Prostate gland (tissue), 2 donors: ENCODE measurements at regions not wholly inside any gene's neighbourhood (a gene's known extent, or its start where the extent isn't known, plus 50 kb on each side); places are given as distances from the start of the nearest gene placed in this dataset.

ENCODE experiments used
- DNase-seq: peaks from one replicate; pipeline ENCODE4 v3.0.0-alpha.2; 2019; ENCODE audit warnings: low spot score
- H3K27ac ChIP-seq, 2 donors: fragments of 200-600 bp; sonication (generic); 2 replicates each; pipeline ENCODE4 v1.5.1; 2017 to 2019
- H3K27me3 ChIP-seq: fragments of 200-600 bp; sonication (generic); replicated peaks from 2 replicates; pipeline ENCODE4 v1.5.1; 2019; ENCODE audit not compliant: insufficient read depth
- H3K36me3 ChIP-seq, 2 donors: fragments of 200-600 bp; sonication (generic); 1 replicate in 1 of 2; 2 replicates in 1 of 2; pipeline versions ENCODE4 v1.5.1 to v1.8.1; 2017 to 2019
- H3K4me1 ChIP-seq: fragments of 200-600 bp; sonication (generic); replicated peaks from 2 replicates; pipeline ENCODE4 v1.5.1; 2019
- H3K4me3 ChIP-seq, 2 donors: fragments of 200-600 bp; sonication (generic); 2 replicates each; pipeline ENCODE4 v1.5.1; 2017 to 2019
- H3K9me3 ChIP-seq: fragments of 200-600 bp; sonication (generic); 2 replicates; pipeline ENCODE4 v1.5.1; 2017
- CTCF ChIP-seq, 4 experiments: fragments of 200-600 bp in 2 of 4; fragments of 450-650 bp in 2 of 4; sonication (generic) in 2 of 4; IDR thresholded peaks; 1 replicate in 3 of 4; 2 replicates in 1 of 4; pipeline ENCODE4 v1.5.1; 2016 to 2019; ENCODE audit warnings: antibody characterized with exemption in 4 of 4, mild to moderate bottlenecking in 2 of 4, moderate library complexity in 2 of 4
- POLR2A ChIP-seq: fragments of 450-650 bp; IDR thresholded peaks from one replicate; pipeline ENCODE4 v1.6.1; 2016; ENCODE audit warnings: antibody characterized with exemption, mild to moderate bottlenecking
- POLR2AphosphoS5 ChIP-seq: sonication (generic); formaldehyde crosslinking; IDR thresholded peaks from one replicate; pipeline ENCODE4 v1.6.1; 2017; ENCODE audit warnings: antibody characterized with exemption
- WGBS: methylation state at CpG from one replicate; pipeline ENCODE4 v1.1.5; 2018; 5-methylcytosine and 5-hydroxymethylcytosine counted together
- intact Hi-C: fragments of 100-400 bp; cut with DNase I; formaldehyde crosslinking; loops from one replicate; pipeline ENCODE4 v1.14.2; 2022

GRCh38 chr7:42414941-42415505, 178.0 kb upstream of the GLI3 start:
- intact Hi-C loops: no loop called here
- H3K9me3 ChIP-seq: no peaks in the 10 kb centered on the region
- H3K27me3 ChIP-seq: no peaks in the 10 kb centered on the region
- TF ChIP-seq POLR2AphosphoS5: no peak
- TF ChIP-seq POLR2A: no peak
- TF ChIP-seq CTCF (IDR thresholded peaks at IDR 0.05): no peak
- WGBS: 40% methylated on average over 4 of the region's 4 CpGs
- no peak for DNase-seq
- no peaks in the 10 kb centered on the region for H3K4me1 ChIP-seq
- no peak overlapping the region for H3K4me3 ChIP-seq
- no peak overlapping the region for H3K27ac ChIP-seq
- H3K36me3 ChIP-seq: no peaks in the 10 kb centered on the region

GRCh38 chr7:42414028-42414427, 177.0 kb upstream of the GLI3 start:
- no peak for DNase-seq
- Histone ChIP-seq H3K4me3 (no peak overlapping the region), H3K4me1 (no peaks in the 10 kb centered on the region), H3K36me3 (no peaks in the 10 kb centered on the region), H3K27me3 (no peaks in the 10 kb centered on the region), H3K27ac (no peak overlapping the region), H3K9me3 (no peaks in the 10 kb centered on the region)
- no peak for TF ChIP-seq CTCF (IDR thresholded peaks at IDR 0.05)
- no peak for TF ChIP-seq POLR2AphosphoS5
- no peak for TF ChIP-seq POLR2A
- intact Hi-C loops: no loop called here

- Histone ChIP-seq H3K9me3 (no peaks in the 10 kb centered on the region), H3K27ac (no peak overlapping the region), H3K27me3 (no peaks in the 10 kb centered on the region), H3K4me3 (no peak overlapping the region), H3K36me3 (no peaks in the 10 kb centered on the region), H3K4me1 (no peaks in the 10 kb centered on the region)
- 93% methylated on average over 8 of the region's 8 CpGs for WGBS
- no peak for TF ChIP-seq CTCF (IDR thresholded peaks at IDR 0.05)
- TF ChIP-seq POLR2AphosphoS5: no peak
- no peak for TF ChIP-seq POLR2A
- no peak for DNase-seq
- intact Hi-C loops: no loop called here
Measured at GRCh38 chr7:42409296-42409695, 172.3 kb upstream of the GLI3 start.

- H3K27ac ChIP-seq: no peak overlapping the region
- TF ChIP-seq CTCF (IDR thresholded peaks at IDR 0.05): no peak
- no peak for TF ChIP-seq POLR2AphosphoS5
- TF ChIP-seq POLR2A: no peak
- intact Hi-C loops: no loop called here
- WGBS: 44% methylated on average over 4 of the region's 4 CpGs
- H3K36me3 ChIP-seq: no peaks in the 10 kb centered on the region
- H3K9me3 ChIP-seq: no peaks in the 10 kb centered on the region
- H3K4me3 ChIP-seq: no peak overlapping the region
- H3K27me3 ChIP-seq: no peaks in the 10 kb centered on the region
- no peaks in the 10 kb centered on the region for H3K4me1 ChIP-seq
- no peak for DNase-seq
Measured at GRCh38 chr7:42407833-42408232, 170.8 kb upstream of the GLI3 start.

- H3K36me3 ChIP-seq: no peaks in the 10 kb centered on the region
- no peak overlapping the region for H3K4me3 ChIP-seq
- no peak overlapping the region for H3K27ac ChIP-seq
- 87% methylated on average over 15 of the region's 15 CpGs for WGBS
- TF ChIP-seq CTCF (IDR thresholded peaks at IDR 0.05): no peak
- TF ChIP-seq POLR2AphosphoS5: no peak
- TF ChIP-seq POLR2A: no peak
- H3K4me1 ChIP-seq: no peaks in the 10 kb centered on the region
- no peak for DNase-seq
- intact Hi-C loops: no loop called here
- H3K27me3 ChIP-seq: no peaks in the 10 kb centered on the region
- H3K9me3 ChIP-seq: no peaks in the 10 kb centered on the region
Measured at GRCh38 chr7:42407021-42407710, 170.2 kb upstream of the GLI3 start.
